Omental fat pad (tissue), 3 donors: ENCODE measurements at regions not wholly inside any gene's neighbourhood (a gene's known extent, or its start where the extent isn't known, plus 50 kb on each side); places are given as distances from the start of the nearest gene placed in this dataset.

Experiments used
- ATAC-seq: fragments of 150-250 bp; one replicate; pipeline ENCODE4 v1.9.1; 2016; ENCODE audit warnings: mild to moderate bottlenecking, moderate library complexity; ENCODE audit not compliant: low FRiP score
- DNase-seq: peaks from one replicate; pipeline ENCODE4 v3.0.0-alpha.2; 2019; ENCODE audit warnings: low spot score
- CTCF ChIP-seq, 3 donors: fragments of 450-650 bp; IDR thresholded peaks; one replicate each; pipeline ENCODE4 v1.5.1; 2016 to 2017; ENCODE audit warnings: antibody characterized with exemption in 3 of 3, mild to moderate bottlenecking in 3 of 3, moderate library complexity in 2 of 3

- no peak for ATAC-seq
Measured at GRCh38 chrX:22520128-22520828, 247.6 kb downstream of the CBLL2 start.

GRCh38 chrX:22526339-22526738 is 253.6 kb downstream of the CBLL2 start:
- no peak for DNase-seq
- no peak for TF ChIP-seq CTCF (IDR thresholded peaks at IDR 0.05)
- no peak for ATAC-seq

More at GRCh38 chrX:22520128-22520828, 247.6 kb downstream of the CBLL2 start:
- DNase-seq = no peak
- TF ChIP-seq CTCF (IDR thresholded peaks at IDR 0.05) = no peak

GRCh38 chrX:22527302-22527701 is 254.6 kb downstream of the CBLL2 start:
- ATAC-seq (no peak), DNase-seq (no peak)
- no peak for TF ChIP-seq CTCF (IDR thresholded peaks at IDR 0.05)

GRCh38 chrX:22533898-22534297 is 261.2 kb downstream of the CBLL2 start:
- DNase-seq (no peak), ATAC-seq (no peak)

GRCh38 chrX:22534643-22535042 is 261.9 kb downstream of the CBLL2 start:
- ATAC-seq (no peak), DNase-seq (no peak)
- no peak for TF ChIP-seq CTCF (IDR thresholded peaks at IDR 0.05)

More at GRCh38 chrX:22533898-22534297, 261.2 kb downstream of the CBLL2 start:
- TF ChIP-seq CTCF (IDR thresholded peaks at IDR 0.05) = no peak

- DNase-seq (no peak), ATAC-seq (no peak)
- no peak for TF ChIP-seq CTCF (IDR thresholded peaks at IDR 0.05)
Measured at GRCh38 chrX:22536746-22537304, 264.1 kb downstream of the CBLL2 start.

GRCh38 chrX:22538580-22538979 is 265.9 kb downstream of the CBLL2 start:
- no peak for ATAC-seq
- TF ChIP-seq CTCF (IDR thresholded peaks at IDR 0.05) = no peak
- no peak for DNase-seq
